HK-2 (cell line): ENCODE measurements at regions not wholly inside any gene's neighbourhood (a gene's known extent, or its start where the extent isn't known, plus 50 kb on each side); places are given as distances from the start of the nearest gene placed in this dataset.

Experiments used
- DNase-seq: peaks from one replicate; pipeline ENCODE4 v3.0.0-alpha.2; 2018; ENCODE audit not compliant: unreplicated experiment

- no peak for DNase-seq
Observed at GRCh38 chr10:125343118-125343925, 183.0 kb upstream of the CTBP2 start.

GRCh38 chr10:125341611-125342010 lies 181.2 kb upstream of the CTBP2 start:
- DNase-seq: no peak

- no peak for DNase-seq
Observed at GRCh38 chr10:125340903-125341302, 180.5 kb upstream of the CTBP2 start.

GRCh38 chr10:125337510-125337909 lies 177.1 kb upstream of the CTBP2 start:
- no peak for DNase-seq

GRCh38 chr10:125334545-125334944 lies 174.2 kb upstream of the CTBP2 start:
- no peak for DNase-seq

- DNase-seq: no peak
Observed at GRCh38 chr10:125333769-125334168, 173.4 kb upstream of the CTBP2 start.

GRCh38 chr10:125333209-125333591 lies 172.8 kb upstream of the CTBP2 start:
- no peak for DNase-seq

- DNase-seq: no peak
Observed at GRCh38 chr10:125332548-125333208, 172.3 kb upstream of the CTBP2 start.

- no peak for DNase-seq
Observed at GRCh38 chr10:125331056-125331455, 170.7 kb upstream of the CTBP2 start.

- no peak for DNase-seq
Observed at GRCh38 chr10:125329056-125329455, 168.7 kb upstream of the CTBP2 start.

- no peak for DNase-seq
Observed at GRCh38 chr10:125325326-125325725, 165.0 kb upstream of the CTBP2 start.

- DNase-seq: no peak
Observed at GRCh38 chr10:125316436-125316835, 156.1 kb upstream of the CTBP2 start.

- no peak for DNase-seq
Observed at GRCh38 chr10:125300937-125301336, 140.6 kb upstream of the CTBP2 start.

GRCh38 chr10:125299461-125299860 lies 139.1 kb upstream of the CTBP2 start:
- DNase-seq: no peak

- DNase-seq: no peak
Observed at GRCh38 chr10:125296598-125296997, 136.2 kb upstream of the CTBP2 start.

- DNase-seq: no peak
Observed at GRCh38 chr10:125294109-125294508, 133.7 kb upstream of the CTBP2 start.

GRCh38 chr10:125291836-125292235 lies 131.5 kb upstream of the CTBP2 start:
- DNase-seq: no peak

- no peak for DNase-seq
Observed at GRCh38 chr10:125289461-125289860, 129.1 kb upstream of the CTBP2 start.

GRCh38 chr10:125284875-125285597 lies 124.7 kb upstream of the CTBP2 start:
- no peak for DNase-seq

- DNase-seq: no peak
Observed at GRCh38 chr10:125283836-125284614, 123.7 kb upstream of the CTBP2 start.

GRCh38 chr10:125283191-125283835 lies 123.0 kb upstream of the CTBP2 start:
- DNase-seq: no peak
